GM12865 (cell line): ENCODE measurements at regions not wholly inside any gene's neighbourhood (a gene's known extent, or its start where the extent isn't known, plus 50 kb on each side); places are given as distances from the start of the nearest gene placed in this dataset.
A peak's percentile ranks its signal among the peaks of the same experiment; 100 is the strongest.

ENCODE experiments used
- DNase-seq: peaks from one replicate; pipeline ENCODE4 v3.0.0; 2010; ENCODE audit warnings: low read depth
- H3K4me3 ChIP-seq: 2 replicates; pipeline ENCODE4 v1.5.1; 2011; ENCODE audit warnings: mild to moderate bottlenecking, low read depth, low read length, control low read depth
- TF ChIP-seq, protein P1 (sequence below): IDR thresholded peaks from 2 replicates; pipeline ENCODE4 v1.5.1; 2011; ENCODE audit warnings: low read length, control low read depth, low read depth, inconsistent platforms; ENCODE audit not compliant: insufficient read depth; ENCODE audit errors: missing control alignments

DNA sequence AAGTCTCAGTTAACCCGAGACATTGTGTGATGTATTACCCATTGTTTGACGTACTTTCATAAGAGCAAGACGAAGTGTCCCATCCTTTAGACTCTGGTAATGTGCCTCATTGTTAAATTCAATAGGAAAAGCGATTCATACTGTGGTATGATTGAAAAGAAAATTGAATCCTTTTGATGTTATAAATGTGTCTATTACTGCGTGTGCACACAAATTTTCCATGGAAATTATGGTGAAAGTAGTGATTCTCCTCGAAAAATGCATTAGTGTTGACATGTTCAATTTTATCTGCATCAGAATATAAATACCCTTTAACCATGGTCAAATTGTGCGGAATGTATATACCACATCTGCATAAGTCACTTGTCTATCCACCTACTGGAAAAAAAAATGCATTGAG lies 386.8 kb downstream of the INSC start:
- DNase-seq, result no peak
- H3K4me3 ChIP-seq, result no peak overlapping the region
- TF ChIP-seq, protein P1, sequence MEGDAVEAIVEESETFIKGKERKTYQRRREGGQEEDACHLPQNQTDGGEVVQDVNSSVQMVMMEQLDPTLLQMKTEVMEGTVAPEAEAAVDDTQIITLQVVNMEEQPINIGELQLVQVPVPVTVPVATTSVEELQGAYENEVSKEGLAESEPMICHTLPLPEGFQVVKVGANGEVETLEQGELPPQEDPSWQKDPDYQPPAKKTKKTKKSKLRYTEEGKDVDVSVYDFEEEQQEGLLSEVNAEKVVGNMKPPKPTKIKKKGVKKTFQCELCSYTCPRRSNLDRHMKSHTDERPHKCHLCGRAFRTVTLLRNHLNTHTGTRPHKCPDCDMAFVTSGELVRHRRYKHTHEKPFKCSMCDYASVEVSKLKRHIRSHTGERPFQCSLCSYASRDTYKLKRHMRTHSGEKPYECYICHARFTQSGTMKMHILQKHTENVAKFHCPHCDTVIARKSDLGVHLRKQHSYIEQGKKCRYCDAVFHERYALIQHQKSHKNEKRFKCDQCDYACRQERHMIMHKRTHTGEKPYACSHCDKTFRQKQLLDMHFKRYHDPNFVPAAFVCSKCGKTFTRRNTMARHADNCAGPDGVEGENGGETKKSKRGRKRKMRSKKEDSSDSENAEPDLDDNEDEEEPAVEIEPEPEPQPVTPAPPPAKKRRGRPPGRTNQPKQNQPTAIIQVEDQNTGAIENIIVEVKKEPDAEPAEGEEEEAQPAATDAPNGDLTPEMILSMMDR, result no peak

DNA sequence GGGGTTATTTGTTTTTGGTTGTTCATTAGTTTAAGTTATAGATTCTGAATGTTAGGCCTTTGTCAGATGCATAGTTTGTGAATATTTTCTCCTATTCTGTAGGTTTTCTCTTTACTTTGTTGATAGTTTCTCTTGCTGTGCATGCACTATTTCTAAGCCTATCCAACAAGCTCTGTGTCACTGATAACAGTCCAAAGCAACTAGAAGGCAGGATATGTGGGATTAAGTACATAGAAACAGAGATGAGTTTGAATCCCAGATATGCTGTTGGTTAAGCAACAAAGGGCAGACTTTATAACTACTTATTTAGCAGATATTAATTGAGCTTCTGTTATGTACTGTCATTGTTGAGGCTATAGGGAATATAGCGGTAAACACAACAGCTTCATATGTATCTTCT lies 390.4 kb downstream of the INSC start:
- DNase-seq, result no peak
- H3K4me3 ChIP-seq, result no peak overlapping the region
- TF ChIP-seq, protein P1, result no peak

DNA sequence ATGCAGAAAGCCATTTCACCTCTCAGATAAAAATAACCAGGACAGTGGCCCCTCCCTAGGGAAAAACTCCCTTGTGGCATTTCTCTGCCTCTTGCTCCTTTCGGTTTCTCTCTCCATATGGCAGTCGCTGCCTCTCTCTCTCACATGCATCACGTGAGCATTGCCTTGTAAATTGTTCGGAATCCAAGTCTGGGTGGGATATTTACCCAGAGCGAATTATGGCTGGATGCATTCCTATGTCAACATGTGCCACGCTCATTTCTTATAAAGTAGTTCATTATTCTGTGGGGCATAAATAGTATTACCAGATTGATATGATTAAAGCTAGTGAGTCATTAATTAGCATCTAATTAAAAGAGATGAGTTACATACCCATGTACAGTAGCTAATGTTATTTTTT lies 392.9 kb downstream of the INSC start:
- TF ChIP-seq, protein P1, result no peak
- H3K4me3 ChIP-seq, result no peak overlapping the region
- peak; percentile 37 for DNase-seq

DNA sequence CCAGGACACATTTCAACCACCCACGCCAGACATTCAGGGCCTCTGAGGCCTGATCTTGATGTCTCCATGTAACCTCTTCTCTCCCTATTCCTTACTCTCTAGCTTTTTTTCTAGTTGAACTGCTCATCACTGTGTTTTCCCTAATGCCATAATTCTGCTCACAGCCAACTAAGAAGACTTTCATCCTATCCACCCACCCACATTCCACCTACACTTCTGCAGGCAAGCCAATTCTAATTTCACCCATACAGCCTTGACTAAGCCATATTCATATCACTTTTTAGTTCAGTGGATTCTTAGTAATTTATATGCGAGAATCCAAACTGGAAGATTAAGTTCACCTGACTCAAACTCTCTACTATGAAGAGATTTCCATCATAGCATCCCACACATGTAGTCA lies 394.4 kb downstream of the INSC start:
- no peak for DNase-seq
- TF ChIP-seq, protein P1, result no peak
- no peak overlapping the region for H3K4me3 ChIP-seq

DNA sequence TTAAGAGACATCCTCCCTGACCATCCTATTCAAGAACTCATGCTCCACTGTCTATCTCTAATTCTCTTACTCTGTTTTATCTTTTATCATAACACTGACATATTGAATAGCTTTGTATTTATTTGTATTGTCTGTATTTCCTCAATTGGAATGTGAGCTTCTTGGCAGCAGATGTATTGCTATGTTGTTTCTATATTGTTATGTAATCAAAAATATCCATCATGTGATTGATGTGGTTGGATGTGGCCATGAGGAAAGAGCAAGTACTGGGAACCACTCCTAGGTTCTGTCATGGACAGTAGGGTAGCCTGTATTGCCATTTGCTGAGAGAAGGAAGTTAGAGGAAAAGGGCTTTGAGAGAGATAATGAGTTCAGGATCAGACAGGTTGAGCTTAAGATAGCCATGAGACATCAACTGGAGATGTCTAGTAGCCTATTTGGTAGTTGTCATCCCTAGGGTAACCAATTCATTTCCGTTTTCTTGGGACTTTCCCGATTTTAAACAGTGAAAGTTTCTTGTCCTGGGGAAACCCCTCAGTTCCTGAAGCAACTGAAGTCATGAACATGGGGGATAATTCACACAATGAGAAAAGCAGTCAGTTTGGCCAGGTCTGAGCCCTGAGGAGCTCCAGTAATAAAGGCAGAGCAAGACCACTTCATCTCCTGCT lies 404.5 kb downstream of the INSC start:
- H3K4me3 ChIP-seq, result no peak overlapping the region
- DNase-seq, result peak; percentile 64
- TF ChIP-seq, protein P1, result no peak

DNA sequence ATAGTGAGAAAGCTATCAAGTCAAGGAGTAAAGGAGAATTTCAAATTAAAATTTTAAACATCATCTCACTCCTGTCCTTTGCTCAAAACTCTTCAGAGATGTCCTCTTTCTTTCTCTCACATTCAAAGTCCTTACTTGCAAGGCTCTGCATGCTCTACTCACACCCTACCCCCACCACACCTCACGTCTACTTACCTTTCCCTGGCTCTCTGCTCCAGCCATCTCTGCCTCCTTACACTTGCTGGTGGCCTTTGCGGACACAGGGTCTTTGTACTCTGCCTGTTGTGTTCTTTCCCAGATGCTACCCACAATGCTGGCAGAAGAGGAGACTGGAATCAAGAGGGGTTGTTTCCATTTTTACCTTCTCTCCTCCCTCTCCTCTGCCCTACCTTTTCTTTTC lies 405.2 kb downstream of the INSC start:
- no peak for DNase-seq
- TF ChIP-seq, protein P1, result no peak

DNA sequence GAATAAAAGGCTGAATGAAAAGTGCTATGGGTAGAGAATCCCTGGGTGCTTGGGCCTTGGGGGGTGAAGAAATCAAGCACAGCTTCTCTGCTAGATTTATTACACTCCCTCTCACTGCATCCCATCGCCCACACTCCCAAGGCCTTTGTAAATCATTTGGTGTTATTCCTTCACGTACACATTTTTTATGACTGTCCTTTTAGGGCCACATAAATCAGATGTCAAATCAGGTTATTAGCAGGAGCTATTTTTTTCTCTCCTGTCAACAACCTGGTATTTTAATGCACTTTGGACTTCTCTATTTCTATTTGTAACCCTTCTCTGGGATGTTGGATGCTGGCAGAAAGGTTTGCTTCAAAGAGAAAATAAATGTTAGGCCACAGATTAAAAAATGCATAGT lies 408.8 kb downstream of the INSC start:
- DNase-seq, result no peak
- TF ChIP-seq, protein P1, result no peak

More for the DNA sequence above, 405.2 kb downstream of the INSC start:
- H3K4me3 ChIP-seq, result no peak overlapping the region

More for the DNA sequence above, 408.8 kb downstream of the INSC start:
- no peak overlapping the region for H3K4me3 ChIP-seq
